A549 (cell line): ENCODE measurements at regions not wholly inside any gene's neighbourhood (a gene's known extent, or its start where the extent isn't known, plus 50 kb on each side); places are given as distances from the start of the nearest gene placed in this dataset.

Source experiments
- ATOH8 ChIP-seq: fragments of 250-450 bp; sonication (Bioruptor Pico); IDR thresholded peaks from 2 replicates; pipeline ENCODE4 v1.5.0; 2020; ENCODE audit warnings: low read depth, mild to moderate bottlenecking, moderate library complexity
- BCL3 ChIP-seq: fragments of >200 bp; sonication (Bioruptor Twin); formaldehyde crosslinking; IDR thresholded peaks from 3 replicates; pipeline ENCODE4 v1.6.1; 2016
- BHLHE40 ChIP-seq: IDR thresholded peaks from 2 replicates; pipeline ENCODE4 v1.6.1; 2012; ENCODE audit warnings: low read depth, low read length, inconsistent platforms
- CBX8 ChIP-seq: fragments of 200-600 bp; sonication (generic); IDR thresholded peaks from 2 replicates; pipeline ENCODE4 v1.6.1; 2016
- CHD2 ChIP-seq: fragments of 150-350 bp; IDR thresholded peaks from 2 replicates; pipeline ENCODE4 v1.6.1; 2014; ENCODE audit warnings: low read length; ENCODE audit not compliant: partially characterized antibody
- CHD4 ChIP-seq: fragments of 200-600 bp; sonication (generic); IDR thresholded peaks from 2 replicates; pipeline ENCODE4 v1.6.1; 2016; ENCODE audit warnings: antibody characterized with exemption, mild to moderate bottlenecking, borderline replicate concordance
- E2F6 ChIP-seq: IDR thresholded peaks from 2 replicates; pipeline ENCODE4 v1.6.1; 2012; ENCODE audit warnings: low read depth, borderline replicate concordance
- EHF ChIP-seq: fragments of 250-450 bp; sonication (Bioruptor Pico); IDR thresholded peaks from 2 replicates; pipeline ENCODE4 v1.5.0; 2020; ENCODE audit warnings: mild to moderate bottlenecking
- EP300 ChIP-seq, 2 experiments: fragments of >200 bp; sonication (Bioruptor Twin); formaldehyde crosslinking; IDR thresholded peaks; 2 replicates in 1 of 2; 3 replicates in 1 of 2; pipeline ENCODE4 v1.6.1; 2016 to 2017
- ESRRA ChIP-seq: fragments of 150-350 bp; IDR thresholded peaks from 2 replicates; pipeline ENCODE4 v1.6.1; 2014; ENCODE audit warnings: mild to moderate bottlenecking, low read length, borderline replicate concordance
- FOSB ChIP-seq: fragments of 250-450 bp; sonication (Bioruptor Pico); IDR thresholded peaks from 2 replicates; pipeline ENCODE4 v1.5.0; 2020; ENCODE audit warnings: mild to moderate bottlenecking, moderate library complexity
- FOXS1 ChIP-seq: fragments of 250-450 bp; sonication (Bioruptor Pico); IDR thresholded peaks from 2 replicates; pipeline ENCODE4 v1.5.0; 2020; ENCODE audit warnings: mild to moderate bottlenecking, moderate library complexity
- GATA3 ChIP-seq: IDR thresholded peaks from 2 replicates; pipeline ENCODE4 v1.6.1; 2012; ENCODE audit warnings: borderline replicate concordance
- HDAC2 ChIP-seq: fragments of 200-600 bp; sonication (generic); IDR thresholded peaks from 2 replicates; pipeline ENCODE4 v1.6.1; 2016
- HES2 ChIP-seq: fragments of >200 bp; sonication (Bioruptor Twin); formaldehyde crosslinking; IDR thresholded peaks from 2 replicates; pipeline ENCODE4 v1.6.1; 2016
- HMGXB4 ChIP-seq: fragments of 250-450 bp; sonication (Bioruptor Pico); IDR thresholded peaks from 2 replicates; pipeline ENCODE4 v1.5.0; 2021; ENCODE audit warnings: mild to moderate bottlenecking, moderate library complexity, borderline replicate concordance
- HOXA7 ChIP-seq: fragments of 250-450 bp; sonication (Bioruptor Pico); IDR thresholded peaks from 2 replicates; pipeline ENCODE4 v1.5.0; 2020; ENCODE audit warnings: mild to moderate bottlenecking, moderate library complexity
- HOXB13 ChIP-seq: fragments of 250-450 bp; sonication (Bioruptor Pico); IDR thresholded peaks from 2 replicates; pipeline ENCODE4 v1.5.0; 2020; ENCODE audit warnings: low read depth, mild to moderate bottlenecking, moderate library complexity
- JUNB ChIP-seq: fragments of >200 bp; sonication (Bioruptor Twin); formaldehyde crosslinking; IDR thresholded peaks from 2 replicates; pipeline ENCODE4 v1.6.1; 2016
- KDM5A ChIP-seq: fragments of 200-600 bp; sonication (generic); IDR thresholded peaks from 2 replicates; pipeline ENCODE4 v1.6.1; 2016; ENCODE audit warnings: antibody characterized with exemption, mild to moderate bottlenecking
- MAFK ChIP-seq: fragments of 450-650 bp; IDR thresholded peaks from 2 replicates; pipeline ENCODE4 v1.6.1; 2014; ENCODE audit not compliant: partially characterized antibody
- MAX ChIP-seq: IDR thresholded peaks from 2 replicates; pipeline ENCODE4 v1.6.1; 2012
- MAZ ChIP-seq: fragments of 150-350 bp; IDR thresholded peaks from 2 replicates; pipeline ENCODE4 v1.6.1; 2014; ENCODE audit warnings: antibody characterized with exemption, low read depth, low read length, borderline replicate concordance
- MYC ChIP-seq: IDR thresholded peaks from 2 replicates; pipeline ENCODE4 v1.6.1; 2012; ENCODE audit warnings: mild to moderate bottlenecking, inconsistent platforms, low read length, improper control_type of control experiment, borderline replicate concordance
- NFE2L2 ChIP-seq: fragments of 150-350 bp; conservative IDR thresholded peaks from 2 replicates; pipeline ENCODE4 v1.6.1; 2014; ENCODE audit warnings: low read length
- NPAS2 ChIP-seq: fragments of 250-450 bp; sonication (Bioruptor Pico); IDR thresholded peaks from 2 replicates; pipeline ENCODE4 v1.8.0; 2022; ENCODE audit warnings: mild to moderate bottlenecking, moderate library complexity, borderline replicate concordance
- NR3C1 ChIP-seq: fragments of >200 bp; sonication (Bioruptor Twin); formaldehyde crosslinking; IDR thresholded peaks from 3 replicates; pipeline ENCODE4 v1.6.1; 2017
- PBX3 ChIP-seq: IDR thresholded peaks from 2 replicates; pipeline ENCODE4 v1.6.1; 2012
- PHF8 ChIP-seq: fragments of 200-600 bp; sonication (generic); IDR thresholded peaks from 2 replicates; pipeline ENCODE4 v1.6.1; 2016; ENCODE audit warnings: low read depth, mild to moderate bottlenecking, antibody characterized with exemption, moderate library complexity, borderline replicate concordance
- POLR2AphosphoS2 ChIP-seq: conservative IDR thresholded peaks from 2 replicates; pipeline ENCODE4 v1.6.1; 2012; ENCODE audit warnings: low read length, improper control_type of control experiment, inconsistent platforms
- RAD21 ChIP-seq, 2 experiments: fragments of >200 bp in 1 of 2; sonication (Bioruptor Twin) in 1 of 2; formaldehyde crosslinking in 1 of 2; IDR thresholded peaks in 1 of 2; conservative IDR thresholded peaks in 1 of 2; 2 replicates in 1 of 2; 3 replicates in 1 of 2; pipeline ENCODE4 v1.6.1; 2012 to 2018; ENCODE audit warnings: inconsistent platforms in 1 of 2
- RCOR1 ChIP-seq: fragments of 150-350 bp; IDR thresholded peaks from 2 replicates; pipeline ENCODE4 v1.6.1; 2014; ENCODE audit warnings: antibody characterized with exemption, low read length, low read depth
- USF2 ChIP-seq: fragments of 450-650 bp; IDR thresholded peaks from 2 replicates; pipeline ENCODE4 v1.6.1; 2014; ENCODE audit warnings: antibody characterized with exemption
- ZC3H11A ChIP-seq: fragments of 450-650 bp; IDR thresholded peaks from 2 replicates; pipeline ENCODE4 v1.6.1; 2014; ENCODE audit warnings: antibody characterized with exemption, mild to moderate bottlenecking
- ZFP36 ChIP-seq: fragments of 450-650 bp; IDR thresholded peaks from 2 replicates; pipeline ENCODE4 v1.6.1; 2014; ENCODE audit warnings: borderline replicate concordance; ENCODE audit not compliant: partially characterized antibody
- ZNF302 ChIP-seq: fragments of 250-450 bp; sonication (Bioruptor Pico); IDR thresholded peaks from 2 replicates; pipeline ENCODE4 v1.9.0; 2021; ENCODE audit warnings: inconsistent platforms, mild to moderate bottlenecking, moderate library complexity
- ZSCAN20 ChIP-seq: fragments of 250-450 bp; sonication (Bioruptor Pico); IDR thresholded peaks from 2 replicates; pipeline ENCODE4 v1.8.0; 2022; ENCODE audit warnings: mild to moderate bottlenecking, moderate library complexity

- no peak for TF ChIP-seq ESRRA
- no peak for TF ChIP-seq CBX8
- TF ChIP-seq EP300 (IDR thresholded peaks at IDR 0.05), result no peak; a peak in 1 of 5 replicates
- TF ChIP-seq NFE2L2, result no peak
- peak; percentile 99 for TF ChIP-seq ATOH8 (CRISPR knock-in tag)
- peak; percentile 65 for TF ChIP-seq NPAS2 (CRISPR knock-in tag)
- peak; percentile 98 for TF ChIP-seq EHF
- TF ChIP-seq ZNF302 (CRISPR knock-in tag), result no peak
- 0 out of 2 replicates have a peak, but pooled peaks have one; percentile 28 for TF ChIP-seq PBX3
- TF ChIP-seq ZC3H11A, result no peak
- peak; percentile 91; the same call in 1 of the 2 replicates for TF ChIP-seq HOXA7 (CRISPR knock-in tag)
- TF ChIP-seq MYC, result no peak; the same call in 1 of the 2 replicates
- no peak for TF ChIP-seq BHLHE40
- peak; percentile 91 for TF ChIP-seq HMGXB4 (CRISPR knock-in tag)
- TF ChIP-seq POLR2AphosphoS2, result 0 out of 2 replicates have a peak, but pooled peaks have one; percentile 69
- no peak for TF ChIP-seq RCOR1
- TF ChIP-seq FOXS1 (CRISPR knock-in tag), result peak; percentile 91
- no peak for TF ChIP-seq CHD4
- TF ChIP-seq PHF8, result peak; percentile 88
- TF ChIP-seq MAX, result peak; percentile 99
- peak; percentile 99 for TF ChIP-seq HOXB13 (CRISPR knock-in tag)
- peak; percentile 84 for TF ChIP-seq HDAC2
- TF ChIP-seq FOSB (CRISPR knock-in tag), result peak; percentile 78; the same call in 1 of the 2 replicates
- TF ChIP-seq MAZ, result no peak
- TF ChIP-seq CHD2, result no peak
- TF ChIP-seq HES2, result no peak
- TF ChIP-seq RAD21 (conservative IDR thresholded peaks at IDR 0.05 in 1 of 2, IDR thresholded peaks at IDR 0.05 in 1 of 2), result peak in 1 of 2 experiments; percentile 8; a peak in 2 of 5 replicates
- TF ChIP-seq BCL3, result peak; percentile 84
- TF ChIP-seq ZSCAN20 (CRISPR knock-in tag), result peak; percentile 98
- no peak for TF ChIP-seq MAFK
- TF ChIP-seq JUNB, result no peak
- peak; percentile 48 for TF ChIP-seq USF2
- no peak for TF ChIP-seq ZFP36
- no peak for TF ChIP-seq KDM5A
- peak; percentile 97 for TF ChIP-seq E2F6
- TF ChIP-seq NR3C1, result no peak
- TF ChIP-seq GATA3, result peak; percentile 23; the same call in 1 of the 2 replicates
Measured at GRCh38 chr2:61764035-61764800, 89.6 kb downstream of the FAM161A start (continued).
